GM12878 (cell line): ENCODE measurements at regions not wholly inside any gene's neighbourhood (a gene's known extent, or its start where the extent isn't known, plus 50 kb on each side); places are given as distances from the start of the nearest gene placed in this dataset.

Experiments
- ATAC-seq: fragments of 200-7000 bp; cut with Tn5 transposase; 3 replicates; pipeline ENCODE4 v1.9.1; 2020; ENCODE audit warnings: mild to moderate bottlenecking, moderate library complexity
- BruUV-seq: library from RNA; stranded (reverse); fragments of 400-500 nt; replicated peaks from 2 replicates; lab custom pipeline; 2021; lab: Mats Ljungman, UMichigan
- CTCF ChIA-PET: fragments of 300-600 bp; sonication (Branson Sonifier 250); formaldehyde crosslinking; extraction: SDS; loops from one replicate; lab custom pipeline; 2021; ENCODE audit warnings: inconsistent platforms; lab: Yijun Ruan, JAX
- POLR2A ChIA-PET: fragments of 350-600 bp; formaldehyde crosslinking; extraction: SDS; loops from one replicate; lab custom pipeline; 2021; ENCODE audit warnings: inconsistent platforms; lab: Charles Lee
- RAD21 ChIA-PET: fragments of 300-600 bp; sonication (Branson Sonifier 250); formaldehyde crosslinking; loops from one replicate; lab custom pipeline; 2023; ENCODE audit warnings: antibody characterized with exemption; ENCODE audit not compliant: unreplicated experiment; lab: Charles Lee
- SMC1A ChIA-PET: fragments of 300-600 bp; sonication (Branson Sonifier 250); formaldehyde crosslinking; loops from one replicate; lab custom pipeline; 2023; ENCODE audit not compliant: unreplicated experiment, uncharacterized antibody; lab: Charles Lee
- DNase-seq: peaks from one replicate; pipeline ENCODE4 v3.0.0-alpha.2; 2011; ENCODE audit warnings: low read depth, low spot score
- FAIRE-seq: peaks from 3 replicates; lab custom pipeline; 2011; peaks lifted over from hg19 to GRCh38; lab: Jason Lieb, UNC
- H2AFZ ChIP-seq: 2 replicates; pipeline ENCODE4 v1.6.0; 2011; ENCODE audit warnings: low read depth, low read length, control low read depth; ENCODE audit not compliant: control insufficient read depth
- H3K27ac ChIP-seq: 2 replicates; pipeline ENCODE4 v1.5.1; 2011; ENCODE audit warnings: control low read depth; ENCODE audit not compliant: control insufficient read depth, insufficient read depth
- H3K27me3 ChIP-seq, 2 experiments: replicated peaks in 1 of 2; 2 replicates each; pipeline versions ENCODE4 v1.6.0 to v1.6.1; 2011; ENCODE audit warnings: low read length in 1 of 2; ENCODE audit not compliant: control insufficient read depth in 2 of 2, insufficient read depth in 2 of 2
- H3K36me3 ChIP-seq, 2 experiments: 2 replicates each; pipeline ENCODE4 v1.5.1; 2011; ENCODE audit warnings: low read length in 1 of 2; ENCODE audit not compliant: control insufficient read depth in 2 of 2, insufficient read depth in 2 of 2
- H3K4me1 ChIP-seq: 2 replicates; pipeline ENCODE4 v1.6.1; 2011; ENCODE audit warnings: mild to moderate bottlenecking, low read length, moderate library complexity, mixed read lengths; ENCODE audit not compliant: control insufficient read depth, insufficient read depth
- H3K4me2 ChIP-seq: 2 replicates; pipeline ENCODE4 v1.6.0; 2011; ENCODE audit warnings: control low read depth; ENCODE audit not compliant: control insufficient read depth, insufficient read depth
- H3K4me3 ChIP-seq: fragments of 200-600 bp; sonication (generic); 2 replicates; pipeline ENCODE4 v1.5.1; 2016
- H3K79me2 ChIP-seq: 2 replicates; pipeline ENCODE4 v1.6.0; 2011; ENCODE audit warnings: low read length; ENCODE audit not compliant: control insufficient read depth, insufficient read depth
- H3K9ac ChIP-seq: 2 replicates; pipeline ENCODE4 v1.8.0; 2011; ENCODE audit warnings: low read length, control low read depth, mixed read lengths; ENCODE audit not compliant: control insufficient read depth, insufficient read depth
- H3K9me3 ChIP-seq: replicated peaks from 3 replicates; pipeline ENCODE4 v1.5.1; 2011; ENCODE audit warnings: mild to moderate bottlenecking, low read length; ENCODE audit not compliant: control insufficient read depth, insufficient read depth
- H4K20me1 ChIP-seq: 2 replicates; pipeline ENCODE4 v1.6.0; 2011; ENCODE audit not compliant: control insufficient read depth, insufficient read depth
- ATF7 ChIP-seq: fragments of 450-650 bp; IDR thresholded peaks from 2 replicates; pipeline ENCODE4 v1.6.1; 2016; ENCODE audit warnings: low read depth, mild to moderate bottlenecking
- BACH1 ChIP-seq: fragments of 450-650 bp; IDR thresholded peaks from 2 replicates; pipeline ENCODE4 v1.6.1; 2017; ENCODE audit warnings: mild to moderate bottlenecking, borderline replicate concordance
- BCL11A ChIP-seq: IDR thresholded peaks from 2 replicates; pipeline ENCODE4 v1.6.1; 2011; ENCODE audit warnings: low read depth, low read length
- ETV6 ChIP-seq, 2 experiments: fragments of 450-650 bp in 1 of 2; IDR thresholded peaks in 1 of 2; conservative IDR thresholded peaks in 1 of 2; 2 replicates each; pipeline ENCODE4 v1.6.1; 2014; ENCODE audit warnings: antibody characterized with exemption in 1 of 2, borderline replicate concordance in 1 of 2, low read depth in 1 of 2, mild to moderate bottlenecking in 1 of 2, moderate library complexity in 1 of 2
- GABPA ChIP-seq: IDR thresholded peaks from 2 replicates; pipeline ENCODE4 v1.6.1; 2014; ENCODE audit warnings: antibody characterized with exemption, low read depth, mild to moderate bottlenecking, inconsistent platforms
- GATAD2B ChIP-seq: fragments of 450-650 bp; conservative IDR thresholded peaks from 2 replicates; pipeline ENCODE4 v1.6.1; 2017; ENCODE audit warnings: low read depth, mild to moderate bottlenecking, moderate library complexity
- KAT2A ChIP-seq: conservative IDR thresholded peaks from 2 replicates; pipeline ENCODE4 v1.6.1; 2011; ENCODE audit warnings: low read depth, low read length; ENCODE audit not compliant: control insufficient read depth
- NR2F1 ChIP-seq: fragments of 450-650 bp; conservative IDR thresholded peaks from 2 replicates; pipeline ENCODE4 v1.6.1; 2017; ENCODE audit warnings: mild to moderate bottlenecking
- SMARCA5 ChIP-seq: fragments of 450-650 bp; IDR thresholded peaks from 2 replicates; pipeline ENCODE4 v1.6.1; 2017; ENCODE audit warnings: mild to moderate bottlenecking
- STAT3 ChIP-seq: IDR thresholded peaks from 2 replicates; pipeline ENCODE4 v1.6.1; 2011; ENCODE audit warnings: low read depth, low read length, improper control_type of control experiment
- TCF12 ChIP-seq: IDR thresholded peaks from 2 replicates; pipeline ENCODE4 v1.6.1; 2011; ENCODE audit warnings: low read depth, mild to moderate bottlenecking, low read length
- ZNF217 ChIP-seq: fragments of 450-650 bp; IDR thresholded peaks from 2 replicates; pipeline ENCODE4 v1.6.1; 2017; ENCODE audit warnings: antibody characterized with exemption, mild to moderate bottlenecking
- ZSCAN29 ChIP-seq: fragments of 450-650 bp; IDR thresholded peaks from 2 replicates; pipeline ENCODE4 v1.6.1; 2017; ENCODE audit warnings: mild to moderate bottlenecking, moderate library complexity
- WGBS: methylation state at CpG from one replicate; pipeline ENCODE4 v1.1.6; 2016; ENCODE audit warnings: low lambda C conversion rate; ENCODE audit not compliant: insufficient replicate concordance, insufficient coverage; ENCODE audit errors: missing lambda C conversion rate; 5-methylcytosine and 5-hydroxymethylcytosine counted together
- in situ Hi-C: fragments of 300-500 bp; cut with MboI; formaldehyde crosslinking; loops from 9 replicates; pipeline ENCODE4 v1.14.3; 2018; ENCODE audit warnings: mixed read lengths
- intact Hi-C: fragments of 100-400 bp; cut with micrococcal nuclease; formaldehyde crosslinking; loops from one replicate; pipeline ENCODE4 v1.14.2; 2022; ENCODE audit not compliant: unreplicated experiment
- TF ChIP-seq, protein P1 (sequence below): fragments of 150-350 bp; IDR thresholded peaks from 2 replicates; pipeline ENCODE4 v1.6.1; 2016; ENCODE audit warnings: low read depth, low read length
- TF ChIP-seq, protein P2 (sequence below), 3 experiments: IDR thresholded peaks in 2 of 3; conservative IDR thresholded peaks in 1 of 3; 2 replicates each; pipeline ENCODE4 v1.5.1; 2011; ENCODE audit warnings: low read depth in 3 of 3, low read length in 3 of 3, mild to moderate bottlenecking in 3 of 3, control low read depth in 2 of 3, moderate library complexity in 2 of 3, inconsistent platforms in 1 of 3, mixed read lengths in 1 of 3; ENCODE audit not compliant: control insufficient read depth in 2 of 3, insufficient read depth in 1 of 3; ENCODE audit errors: extremely low read depth in 1 of 3

- no peak overlapping the region for H3K4me3 ChIP-seq
- H3K36me3 ChIP-seq = no peaks in the 10 kb centered on the region
- TF ChIP-seq ETV6 (conservative IDR thresholded peaks at IDR 0.05 in 1 of 2, IDR thresholded peaks at IDR 0.05 in 1 of 2; ENCODE audit: borderline replicate concordance in 1 of 2, low read depth in 1 of 2) (no peak), ATF7 (no peak), GATAD2B (no peak), BCL11A (no peak), SMARCA5 (no peak)
- FAIRE-seq (no peak), DNase-seq (no peak), ATAC-seq (no peak)
- CTCF ChIA-PET = no interaction called here
- intact Hi-C loops (no loop called here), in situ Hi-C loops (no loop called here)
- no peaks in the 10 kb centered on the region for H3K79me2 ChIP-seq
- BruUV-seq = no TSS peak
- no peak overlapping the region for H3K27ac ChIP-seq
- H3K9me3 ChIP-seq = no peaks in the 10 kb centered on the region
- H3K27me3 ChIP-seq = peaks cover 0 to 1% of the 10 kb centered on the region in 2 experiments; a peak in 2 of 4 replicates
- no peak overlapping the region for H3K9ac ChIP-seq
- H2AFZ ChIP-seq = no peak overlapping the region
- no peaks in the 10 kb centered on the region for H4K20me1 ChIP-seq
- POLR2A ChIA-PET = no interaction called here
- RAD21 ChIA-PET = no interaction called here
- no peaks in the 10 kb centered on the region for H3K4me1 ChIP-seq
- SMC1A ChIA-PET = no interaction called here
- H3K4me2 ChIP-seq = no peak overlapping the region
Measured at GRCh38 chr15:72866182-72866581, 82.6 kb upstream of the ADPGK start.

DNA sequence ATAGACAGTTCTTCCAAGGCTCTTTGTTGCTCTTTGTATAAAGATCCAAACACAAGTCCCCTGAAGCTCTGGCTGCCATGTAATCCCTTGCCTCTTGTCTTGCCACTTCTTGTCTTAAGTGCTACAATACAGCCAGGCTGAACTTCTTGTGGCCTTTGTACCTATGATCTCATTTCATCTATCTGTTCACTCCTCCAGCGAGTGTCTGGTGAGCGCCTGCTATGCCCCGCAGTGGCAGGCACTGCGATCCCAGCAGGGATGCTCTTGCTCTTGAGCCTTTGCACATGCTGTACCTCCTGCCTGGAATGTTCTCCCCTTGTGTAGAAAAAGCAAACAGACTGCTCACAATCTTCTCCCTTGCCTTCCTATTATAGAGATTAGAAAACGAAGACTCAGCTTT, 81.9 kb upstream of the ADPGK start:
- no peak for FAIRE-seq
- ChIA-PET POLR2A (no interaction called here), RAD21 (no interaction called here), CTCF (no interaction called here), SMC1A (no interaction called here)
- Histone ChIP-seq H3K9ac (no peak overlapping the region), H2AFZ (no peak overlapping the region), H3K9me3 (no peaks in the 10 kb centered on the region), H4K20me1 (no peaks in the 10 kb centered on the region), H3K27me3 (peaks cover 0 to 1% of the 10 kb centered on the region in 2 experiments; a peak in 2 of 4 replicates), H3K36me3 (no peaks in the 10 kb centered on the region), H3K27ac (no peak overlapping the region), H3K4me3 (no peak overlapping the region), H3K4me2 (no peak overlapping the region), H3K79me2 (no peaks in the 10 kb centered on the region), H3K4me1 (no peaks in the 10 kb centered on the region)
- BruUV-seq = no TSS peak
- WGBS = 54% methylated on average over 5 of the region's 5 CpGs
- in situ Hi-C loops = no loop called here
- no peak for ATAC-seq
- intact Hi-C loops = no loop called here
- no peak for DNase-seq
- TF ChIP-seq ZNF217 (no peak), BACH1 (no peak), STAT3 (no peak), NR2F1 (no peak), KAT2A (no peak), GABPA (no peak), ZSCAN29 (no peak), TCF12 (no peak)
- TF ChIP-seq, protein P1, sequence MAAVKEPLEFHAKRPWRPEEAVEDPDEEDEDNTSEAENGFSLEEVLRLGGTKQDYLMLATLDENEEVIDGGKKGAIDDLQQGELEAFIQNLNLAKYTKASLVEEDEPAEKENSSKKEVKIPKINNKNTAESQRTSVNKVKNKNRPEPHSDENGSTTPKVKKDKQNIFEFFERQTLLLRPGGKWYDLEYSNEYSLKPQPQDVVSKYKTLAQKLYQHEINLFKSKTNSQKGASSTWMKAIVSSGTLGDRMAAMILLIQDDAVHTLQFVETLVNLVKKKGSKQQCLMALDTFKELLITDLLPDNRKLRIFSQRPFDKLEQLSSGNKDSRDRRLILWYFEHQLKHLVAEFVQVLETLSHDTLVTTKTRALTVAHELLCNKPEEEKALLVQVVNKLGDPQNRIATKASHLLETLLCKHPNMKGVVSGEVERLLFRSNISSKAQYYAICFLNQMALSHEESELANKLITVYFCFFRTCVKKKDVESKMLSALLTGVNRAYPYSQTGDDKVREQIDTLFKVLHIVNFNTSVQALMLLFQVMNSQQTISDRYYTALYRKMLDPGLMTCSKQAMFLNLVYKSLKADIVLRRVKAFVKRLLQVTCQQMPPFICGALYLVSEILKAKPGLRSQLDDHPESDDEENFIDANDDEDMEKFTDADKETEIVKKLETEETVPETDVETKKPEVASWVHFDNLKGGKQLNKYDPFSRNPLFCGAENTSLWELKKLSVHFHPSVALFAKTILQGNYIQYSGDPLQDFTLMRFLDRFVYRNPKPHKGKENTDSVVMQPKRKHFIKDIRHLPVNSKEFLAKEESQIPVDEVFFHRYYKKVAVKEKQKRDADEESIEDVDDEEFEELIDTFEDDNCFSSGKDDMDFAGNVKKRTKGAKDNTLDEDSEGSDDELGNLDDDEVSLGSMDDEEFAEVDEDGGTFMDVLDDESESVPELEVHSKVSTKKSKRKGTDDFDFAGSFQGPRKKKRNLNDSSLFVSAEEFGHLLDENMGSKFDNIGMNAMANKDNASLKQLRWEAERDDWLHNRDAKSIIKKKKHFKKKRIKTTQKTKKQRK = no peak
- TF ChIP-seq, protein P2, sequence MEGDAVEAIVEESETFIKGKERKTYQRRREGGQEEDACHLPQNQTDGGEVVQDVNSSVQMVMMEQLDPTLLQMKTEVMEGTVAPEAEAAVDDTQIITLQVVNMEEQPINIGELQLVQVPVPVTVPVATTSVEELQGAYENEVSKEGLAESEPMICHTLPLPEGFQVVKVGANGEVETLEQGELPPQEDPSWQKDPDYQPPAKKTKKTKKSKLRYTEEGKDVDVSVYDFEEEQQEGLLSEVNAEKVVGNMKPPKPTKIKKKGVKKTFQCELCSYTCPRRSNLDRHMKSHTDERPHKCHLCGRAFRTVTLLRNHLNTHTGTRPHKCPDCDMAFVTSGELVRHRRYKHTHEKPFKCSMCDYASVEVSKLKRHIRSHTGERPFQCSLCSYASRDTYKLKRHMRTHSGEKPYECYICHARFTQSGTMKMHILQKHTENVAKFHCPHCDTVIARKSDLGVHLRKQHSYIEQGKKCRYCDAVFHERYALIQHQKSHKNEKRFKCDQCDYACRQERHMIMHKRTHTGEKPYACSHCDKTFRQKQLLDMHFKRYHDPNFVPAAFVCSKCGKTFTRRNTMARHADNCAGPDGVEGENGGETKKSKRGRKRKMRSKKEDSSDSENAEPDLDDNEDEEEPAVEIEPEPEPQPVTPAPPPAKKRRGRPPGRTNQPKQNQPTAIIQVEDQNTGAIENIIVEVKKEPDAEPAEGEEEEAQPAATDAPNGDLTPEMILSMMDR (IDR thresholded peaks at IDR 0.05 in 2 of 3, conservative IDR thresholded peaks at IDR 0.05 in 1 of 3; ENCODE audit: control insufficient read depth in 2 of 3, extremely low read depth in 1 of 3, insufficient read depth in 1 of 3, low read depth in 3 of 3, low read length in 3 of 3) = no peak
